Kidney epithelial cell (primary cell): ENCODE measurements at regions not wholly inside any gene's neighbourhood (a gene's known extent, or its start where the extent isn't known, plus 50 kb on each side); places are given as distances from the start of the nearest gene placed in this dataset.

Experiments used
- DNase-seq: peaks from one replicate; pipeline ENCODE4 v3.0.0-alpha.2; 2010; ENCODE audit warnings: low read depth
- H3K27me3 ChIP-seq: 2 replicates; pipeline ENCODE4 v1.6.0; 2011; ENCODE audit warnings: low read length; ENCODE audit not compliant: control insufficient read depth, insufficient read depth
- H3K36me3 ChIP-seq: 2 replicates; pipeline ENCODE4 v1.5.1; 2011; ENCODE audit warnings: low read length; ENCODE audit not compliant: control insufficient read depth, insufficient read depth
- H3K4me3 ChIP-seq: 2 replicates; pipeline ENCODE4 v1.5.1; 2011; ENCODE audit warnings: low read depth, mild to moderate bottlenecking, control low read depth, low read length
- TF ChIP-seq, protein P1 (sequence below): IDR thresholded peaks from 2 replicates; pipeline ENCODE4 v1.5.1; 2011; ENCODE audit warnings: mild to moderate bottlenecking, moderate library complexity, low read length, control low read depth, inconsistent platforms; ENCODE audit not compliant: insufficient read depth, poor library complexity, severe bottlenecking

DNA sequence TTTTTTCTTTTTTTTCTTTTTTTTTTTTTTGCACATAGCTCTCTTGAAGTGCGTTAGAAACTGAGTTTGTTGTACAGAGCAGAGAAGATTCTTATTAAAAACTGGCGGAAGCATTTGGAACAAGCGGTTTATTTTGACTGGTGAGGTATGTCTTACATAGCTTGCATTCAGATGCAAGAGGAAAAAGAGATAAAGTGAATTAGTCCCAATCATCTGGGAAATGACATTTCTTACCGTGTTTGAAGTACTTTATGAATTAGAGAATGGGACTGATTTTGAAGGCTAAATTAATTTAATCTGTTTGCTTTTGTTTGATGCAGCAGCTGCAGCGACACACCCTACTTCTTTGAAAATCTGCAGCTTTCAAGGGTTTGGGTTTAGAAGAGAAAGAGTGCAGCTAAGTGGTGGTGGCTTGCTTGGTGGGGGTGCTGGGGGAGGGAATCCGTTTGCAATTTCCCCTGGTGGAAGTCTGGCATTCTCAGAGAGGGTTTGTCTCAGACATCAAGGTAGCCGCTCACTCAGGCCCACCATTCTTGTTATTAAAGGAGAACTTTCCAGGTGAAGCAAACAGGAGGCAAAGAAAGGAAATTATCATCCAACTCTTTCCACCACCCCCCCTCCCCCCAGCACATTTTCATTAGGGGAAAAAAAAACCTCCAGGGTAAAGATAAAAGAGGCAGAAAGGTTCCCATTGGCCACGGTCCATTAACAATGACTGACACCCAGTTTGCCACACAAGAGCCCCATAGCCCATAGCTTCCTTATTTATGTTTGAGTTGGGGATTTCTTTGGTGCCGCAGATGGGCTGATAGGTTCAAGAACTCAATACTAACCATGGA, 231.7 kb downstream of the SKIDA1 start:
- H3K4me3 ChIP-seq, result no peak overlapping the region

DNA sequence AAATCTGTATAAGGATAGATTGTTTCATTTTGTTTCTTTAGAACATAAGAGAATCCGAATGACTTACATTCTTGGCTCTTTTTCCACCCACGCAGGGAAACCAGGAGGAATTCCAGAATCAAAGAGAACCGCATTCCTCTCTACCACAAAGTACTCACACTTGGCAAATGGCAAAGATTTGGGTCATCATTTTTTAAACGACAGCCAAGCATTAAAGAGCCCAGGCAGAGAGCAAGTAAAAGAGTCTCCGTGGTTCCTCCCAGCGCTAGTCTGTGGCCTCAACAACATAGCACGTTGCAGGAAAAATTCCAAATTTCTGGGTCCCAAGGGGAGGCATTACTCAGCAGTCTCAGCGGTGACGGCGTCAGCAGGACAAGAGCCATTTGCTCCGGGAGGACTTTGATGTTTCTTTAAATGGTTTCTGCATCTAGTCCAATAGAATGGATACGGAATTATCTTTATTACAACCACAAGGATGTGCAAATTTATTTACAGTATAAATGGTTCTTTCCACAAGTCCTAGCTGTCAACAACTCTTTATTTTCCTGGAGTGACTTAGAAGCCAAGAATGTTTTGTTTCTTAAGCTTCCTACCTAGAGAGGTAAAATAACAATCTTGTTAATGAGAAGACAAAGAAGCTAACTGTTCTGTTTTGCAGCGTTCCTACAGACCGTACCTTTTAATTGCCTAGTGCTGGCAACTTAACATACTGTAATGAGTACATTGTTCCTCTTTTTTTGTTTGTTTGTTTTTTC, 232.5 kb downstream of the SKIDA1 start:
- no peaks in the 10 kb centered on the region for H3K36me3 ChIP-seq
- peak; percentile 96 for DNase-seq
- TF ChIP-seq, protein P1, sequence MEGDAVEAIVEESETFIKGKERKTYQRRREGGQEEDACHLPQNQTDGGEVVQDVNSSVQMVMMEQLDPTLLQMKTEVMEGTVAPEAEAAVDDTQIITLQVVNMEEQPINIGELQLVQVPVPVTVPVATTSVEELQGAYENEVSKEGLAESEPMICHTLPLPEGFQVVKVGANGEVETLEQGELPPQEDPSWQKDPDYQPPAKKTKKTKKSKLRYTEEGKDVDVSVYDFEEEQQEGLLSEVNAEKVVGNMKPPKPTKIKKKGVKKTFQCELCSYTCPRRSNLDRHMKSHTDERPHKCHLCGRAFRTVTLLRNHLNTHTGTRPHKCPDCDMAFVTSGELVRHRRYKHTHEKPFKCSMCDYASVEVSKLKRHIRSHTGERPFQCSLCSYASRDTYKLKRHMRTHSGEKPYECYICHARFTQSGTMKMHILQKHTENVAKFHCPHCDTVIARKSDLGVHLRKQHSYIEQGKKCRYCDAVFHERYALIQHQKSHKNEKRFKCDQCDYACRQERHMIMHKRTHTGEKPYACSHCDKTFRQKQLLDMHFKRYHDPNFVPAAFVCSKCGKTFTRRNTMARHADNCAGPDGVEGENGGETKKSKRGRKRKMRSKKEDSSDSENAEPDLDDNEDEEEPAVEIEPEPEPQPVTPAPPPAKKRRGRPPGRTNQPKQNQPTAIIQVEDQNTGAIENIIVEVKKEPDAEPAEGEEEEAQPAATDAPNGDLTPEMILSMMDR, result no peak
- H3K4me3 ChIP-seq, result no peak overlapping the region
- no peaks in the 10 kb centered on the region for H3K27me3 ChIP-seq

More for the DNA sequence above, 231.7 kb downstream of the SKIDA1 start:
- Histone ChIP-seq H3K27me3 (no peaks in the 10 kb centered on the region), H3K36me3 (no peaks in the 10 kb centered on the region)
- no peak for DNase-seq
- TF ChIP-seq, protein P1, result no peak

DNA sequence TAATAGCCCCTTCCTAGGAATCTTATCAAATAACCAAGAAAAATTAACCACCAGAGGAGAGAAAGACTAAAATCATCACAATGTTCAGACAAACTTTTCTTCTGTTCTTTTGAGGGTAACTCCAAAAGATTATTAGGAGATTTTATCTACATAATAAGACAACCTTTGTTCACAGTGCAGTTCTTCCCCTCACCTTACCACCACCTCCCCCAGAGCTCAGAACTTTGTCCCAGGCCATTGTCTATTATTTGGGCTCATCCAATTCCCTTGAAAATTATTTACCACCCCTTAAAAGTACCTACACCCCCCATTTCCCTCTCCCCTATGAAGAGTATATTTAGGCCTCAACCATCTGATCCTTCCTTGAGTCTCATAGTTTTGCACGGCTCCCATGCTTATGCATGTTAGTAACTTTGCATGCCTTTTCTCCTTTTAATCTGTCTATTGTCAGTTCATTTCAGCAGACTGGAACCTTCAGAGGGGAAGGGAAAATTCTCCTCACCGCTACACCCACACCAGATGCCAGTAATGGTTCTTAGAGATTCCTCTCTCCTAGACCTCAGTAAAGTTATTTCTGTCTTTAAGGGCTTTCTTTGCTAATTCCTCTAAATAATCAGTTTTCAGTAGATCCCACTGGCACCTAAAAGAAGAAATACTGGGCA, 234.9 kb downstream of the SKIDA1 start:
- no peak overlapping the region for H3K4me3 ChIP-seq
- H3K36me3 ChIP-seq, result no peaks in the 10 kb centered on the region
- TF ChIP-seq, protein P1, result no peak
- no peak for DNase-seq
- no peaks in the 10 kb centered on the region for H3K27me3 ChIP-seq

DNA sequence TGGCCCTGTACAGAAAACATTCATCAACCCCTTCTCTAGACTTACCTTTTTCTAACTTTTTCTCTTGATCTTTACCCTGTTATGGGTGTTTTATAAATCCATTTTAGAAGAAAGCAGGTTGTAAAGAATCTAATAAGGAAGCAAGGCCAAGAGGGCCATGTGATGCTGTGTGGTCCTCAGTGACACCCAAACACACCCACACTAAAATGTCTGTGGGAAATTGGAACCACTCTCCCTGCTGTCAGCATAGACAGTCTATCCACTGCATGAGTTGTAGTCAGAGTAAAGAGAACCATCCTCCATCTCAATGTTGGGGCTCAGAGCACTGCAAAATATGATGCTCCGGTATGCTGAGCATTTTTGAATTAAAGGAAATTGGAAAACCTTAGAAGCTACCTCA, 235.5 kb downstream of the SKIDA1 start:
- Histone ChIP-seq H3K4me3 (no peak overlapping the region), H3K36me3 (no peaks in the 10 kb centered on the region), H3K27me3 (no peaks in the 10 kb centered on the region)
- no peak for DNase-seq
- TF ChIP-seq, protein P1, result no peak

DNA sequence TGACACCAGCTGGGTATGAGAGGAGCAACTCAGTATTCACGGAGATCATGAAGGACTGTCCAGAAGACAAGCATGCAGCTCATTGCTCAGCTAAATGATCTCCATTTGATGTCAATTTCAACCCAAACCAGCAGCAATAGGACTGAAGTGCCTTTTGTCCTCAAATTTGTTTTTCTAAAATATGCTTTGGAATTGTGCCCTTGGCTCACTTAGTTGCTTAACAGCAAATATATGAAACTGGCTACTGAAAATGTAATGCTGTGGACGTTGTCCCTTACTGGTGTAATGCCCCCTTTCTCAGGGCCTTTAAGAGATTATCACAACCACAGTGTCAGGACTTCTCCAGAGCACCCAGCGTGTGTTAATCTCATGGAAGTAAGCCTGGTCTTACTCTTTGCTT, 236.2 kb downstream of the SKIDA1 start:
- TF ChIP-seq, protein P1, result no peak
- H3K36me3 ChIP-seq, result no peaks in the 10 kb centered on the region
- DNase-seq, result no peak

More for the DNA sequence above, 236.2 kb downstream of the SKIDA1 start:
- H3K27me3 ChIP-seq, result no peaks in the 10 kb centered on the region
- no peak overlapping the region for H3K4me3 ChIP-seq
